ENCODE measurements at regions not wholly inside any gene's neighbourhood (a gene's known extent, or its start where the extent isn't known, plus 50 kb on each side); places are given as distances from the start of the nearest gene placed in this dataset.

- FAIRE-seq, result no peak
- no peaks in the 10 kb centered on the region for H3K27me3 ChIP-seq (replicated peaks in 1 of 4; ENCODE audit: control insufficient read depth in 3 of 4, extremely low read depth in 1 of 4, insufficient read depth in 3 of 4, low read length in 3 of 4)
- CTCF ChIA-PET (ENCODE audit: partially characterized antibody), result interaction anchor here (0.5 to 1.9 kb wide), 8 partner anchors 10 to 1067 kb away, joined by 3 to 8 read pairs (median 3); no protein-coding TSS in a partner anchor
- no peak for TF ChIP-seq RNF2 (IDR thresholded peaks at IDR 0.05; ENCODE audit: borderline replicate concordance, low read depth, low read length, missing control alignments, poor library complexity, severe bottlenecking)
Observed at GRCh38 chr20:57939499-57939898, 229.7 kb upstream of the PMEPA1 start.

More at GRCh38 chr20:57939499-57939898, 229.7 kb upstream of the PMEPA1 start:
- H3K56ac ChIP-seq (replicated peaks; ENCODE audit: insufficient read length, low read depth, low read length), result no peak overlapping the region
- H2AFZ ChIP-seq (ENCODE audit: low read length), result no peak overlapping the region
- no peak overlapping the region for H3K9ac ChIP-seq (replicated peaks in 1 of 4; ENCODE audit: extremely low read depth in 1 of 4, low read depth in 3 of 4, low read length in 3 of 4)
- WGBS, 2 experiments (ENCODE audit: extremely low coverage in 1 of 2, insufficient coverage in 1 of 2, insufficient read length in 1 of 2, insufficient replicate concordance in 2 of 2, low coverage in 1 of 2, low lambda C conversion rate in 2 of 2, missing lambda C conversion rate in 1 of 2), result 86% methylated on average over 3 of the region's 3 CpGs; no CpG with 5 or more reads in 1 of the 2 experiments
- H3K27ac ChIP-seq (ENCODE audit: low read depth, low read length), result no peak overlapping the region
- no peaks in the 10 kb centered on the region for H3K23me2 ChIP-seq (ENCODE audit: low read depth, low read length)
- no peak overlapping the region for H2BK20ac ChIP-seq (ENCODE audit: low read length)
- H3K4me1 ChIP-seq (replicated peaks in 1 of 4; ENCODE audit: control insufficient read depth in 3 of 4, insufficient read depth in 4 of 4, low read length in 3 of 4), result 0 out of 7 replicates have a peak, but pooled peaks cover 0 to 4% (median 1%) of the 10 kb centered on the region in 4 experiments
- H4K91ac ChIP-seq (replicated peaks; ENCODE audit: insufficient read length, low read length), result no peak overlapping the region
- no peak overlapping the region for H3K18ac ChIP-seq (ENCODE audit: extremely low read depth, low read length)
- no peak overlapping the region for H4K8ac ChIP-seq (ENCODE audit: extremely low read depth, insufficient read depth, low read length)
- POLR2A ChIA-PET (ENCODE audit: partially characterized antibody), result interaction anchor here (1.4 kb wide), 1 partner anchor 229 kb away, joined by 4 read pairs; the partner anchor contains the start of gene PMEPA1
- no peak overlapping the region for H3K4me2 ChIP-seq (ENCODE audit: insufficient read depth in 1 of 2, low read depth in 2 of 2, low read length in 2 of 2)
- DNase-seq (ENCODE audit: low read depth in 1 of 2, low spot score in 2 of 2), result no peak
- no peaks in the 10 kb centered on the region for H3K36me3 ChIP-seq (ENCODE audit: control insufficient read depth in 2 of 4, insufficient read depth in 4 of 4, low read length in 3 of 4)
- H4K20me1 ChIP-seq (replicated peaks in 1 of 2; ENCODE audit: control insufficient read depth in 1 of 2, insufficient read depth in 2 of 2, low read length in 2 of 2), result no peaks in the 10 kb centered on the region
- H4K5ac ChIP-seq (ENCODE audit: insufficient read length, low read depth, low read length), result no peak overlapping the region
- no peak overlapping the region for H3K23ac ChIP-seq (ENCODE audit: insufficient read length)
- no peaks in the 10 kb centered on the region for H3K79me2 ChIP-seq (ENCODE audit: control insufficient read depth in 1 of 2, insufficient read depth in 2 of 2, low read length in 2 of 2)
- H3K4me3 ChIP-seq (ENCODE audit: extremely low read depth in 1 of 4, insufficient read depth in 2 of 4, low read depth in 3 of 4, low read length in 4 of 4), result no peak overlapping the region
- no peak overlapping the region for H2BK120ac ChIP-seq (replicated peaks; ENCODE audit: low read depth, low read length)
- H3K79me1 ChIP-seq (ENCODE audit: low read depth, low read length), result no peaks in the 10 kb centered on the region
- no peak overlapping the region for H2BK12ac ChIP-seq (ENCODE audit: low read depth, low read length)
- peaks cover 0 to 3% of the 10 kb centered on the region in 2 experiments; a peak in 1 of 4 replicates for H3K9me3 ChIP-seq (ENCODE audit: insufficient read depth in 2 of 2, low read depth in 1 of 2, low read length in 1 of 2)
- no peak overlapping the region for H2AK5ac ChIP-seq (ENCODE audit: low read depth, low read length)
- no peak overlapping the region for H3K4ac ChIP-seq (replicated peaks; ENCODE audit: insufficient read length, low read depth, low read length)
- no peak overlapping the region for H2BK5ac ChIP-seq (ENCODE audit: low read depth, low read length)
- H3K14ac ChIP-seq (ENCODE audit: insufficient read length), result no peak overlapping the region
- H2BK15ac ChIP-seq (ENCODE audit: low read length), result no peak overlapping the region

All from H1 (cell line).